SK-N-SH treated with all-trans-retinoic acid at 6 μM for 48 hours (cell line): ENCODE measurements at regions not wholly inside any gene's neighbourhood (a gene's known extent, or its start where the extent isn't known, plus 50 kb on each side); places are given as distances from the start of the nearest gene placed in this dataset.

Experiments
- CSDC2 ChIP-seq: fragments of 250-450 bp; sonication (Bioruptor Pico); IDR thresholded peaks from 2 replicates; pipeline ENCODE4 v1.5.0; 2020; ENCODE audit warnings: mild to moderate bottlenecking, moderate library complexity
- ESRRG ChIP-seq: fragments of 250-450 bp; sonication (Bioruptor Pico); IDR thresholded peaks from 2 replicates; pipeline ENCODE4 v1.6.1; 2021; ENCODE audit warnings: mild to moderate bottlenecking
- PPARA ChIP-seq: fragments of 250-450 bp; sonication (Bioruptor Pico); IDR thresholded peaks from 2 replicates; pipeline ENCODE4 v1.5.0; 2020; ENCODE audit warnings: mild to moderate bottlenecking, borderline replicate concordance
- ZNF70 ChIP-seq: fragments of 450-650 bp; formaldehyde crosslinking; IDR thresholded peaks from 2 replicates; pipeline ENCODE4 v1.5.0; 2020; ENCODE audit warnings: mild to moderate bottlenecking, moderate library complexity
- TF ChIP-seq, protein P1 (sequence below): fragments of 250-450 bp; sonication (Bioruptor Pico); IDR thresholded peaks from 2 replicates; pipeline ENCODE4 v1.5.1; 2020; ENCODE audit warnings: low read depth, mild to moderate bottlenecking, moderate library complexity

DNA sequence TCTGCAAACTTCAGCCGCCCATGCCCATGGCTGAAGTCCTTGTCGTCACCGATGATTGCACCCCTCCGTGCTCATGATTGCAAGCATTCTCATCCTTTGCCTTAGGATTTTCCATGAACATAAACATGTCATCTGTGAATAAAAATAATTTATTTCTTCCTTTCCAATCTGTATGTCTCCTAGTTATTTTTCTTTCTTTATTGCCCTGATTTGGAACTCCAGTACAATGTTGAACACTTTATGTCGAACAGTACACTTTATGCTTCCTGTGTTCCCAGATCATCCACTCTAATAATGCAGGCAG, 170.9 kb upstream of the SYT6 start:
- TF ChIP-seq ZNF70 (CRISPR knock-in tag) (no peak), PPARA (no peak), ESRRG (CRISPR knock-in tag) (no peak), CSDC2 (CRISPR knock-in tag) (no peak)
- TF ChIP-seq, protein P1, sequence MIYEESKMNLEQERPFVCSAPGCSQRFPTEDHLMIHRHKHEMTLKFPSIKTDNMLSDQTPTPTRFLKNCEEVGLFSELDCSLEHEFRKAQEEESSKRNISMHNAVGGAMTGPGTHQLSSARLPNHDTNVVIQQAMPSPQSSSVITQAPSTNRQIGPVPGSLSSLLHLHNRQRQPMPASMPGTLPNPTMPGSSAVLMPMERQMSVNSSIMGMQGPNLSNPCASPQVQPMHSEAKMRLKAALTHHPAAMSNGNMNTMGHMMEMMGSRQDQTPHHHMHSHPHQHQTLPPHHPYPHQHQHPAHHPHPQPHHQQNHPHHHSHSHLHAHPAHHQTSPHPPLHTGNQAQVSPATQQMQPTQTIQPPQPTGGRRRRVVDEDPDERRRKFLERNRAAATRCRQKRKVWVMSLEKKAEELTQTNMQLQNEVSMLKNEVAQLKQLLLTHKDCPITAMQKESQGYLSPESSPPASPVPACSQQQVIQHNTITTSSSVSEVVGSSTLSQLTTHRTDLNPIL (CRISPR knock-in tag): no peak
